ENCODE measurements at regions not wholly inside any gene's neighbourhood (a gene's known extent, or its start where the extent isn't known, plus 50 kb on each side); places are given as distances from the start of the nearest gene placed in this dataset.

DNA sequence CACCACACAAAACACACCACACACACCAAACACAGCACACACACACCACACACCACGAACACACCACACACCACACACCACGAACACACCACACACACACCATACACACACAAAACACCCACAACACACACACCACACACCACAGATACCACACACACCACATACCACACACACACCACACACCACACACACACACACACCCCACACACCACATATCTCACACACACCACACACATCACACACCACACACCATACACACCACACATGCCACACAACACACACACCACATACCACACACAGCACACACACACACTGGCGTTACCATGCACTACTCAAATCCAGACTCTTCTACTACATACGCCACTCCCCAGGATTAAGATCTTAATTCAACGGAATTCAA, 118.9 kb upstream of the THBS2 start:
- Histone ChIP-seq H3K36me3 (ENCODE audit: low read depth, low read length) (no peaks in the 10 kb centered on the region), H3K9me2 (replicated peaks; ENCODE audit: low read length) (no peaks in the 10 kb centered on the region), H3K79me2 (ENCODE audit: low read length) (no peaks in the 10 kb centered on the region), H4K20me1 (ENCODE audit: low read length) (no peaks in the 10 kb centered on the region), H3K9ac (ENCODE audit: low read length) (no peak overlapping the region), H3K4me3 (ENCODE audit: low read length) (no peak overlapping the region), H3F3A (ENCODE audit: low read length, unreplicated experiment) (no peaks in the 10 kb centered on the region), H2AFZ (ENCODE audit: low read length) (no peak overlapping the region), H3K9me3 (ENCODE audit: low read length) (peaks cover 12% of the 10 kb centered on the region), H3K27me3 (ENCODE audit: low read length) (no peaks in the 10 kb centered on the region), H3K4me1 (ENCODE audit: insufficient read depth, low read length) (no peaks in the 10 kb centered on the region), H3K27ac (ENCODE audit: low read length) (no peak overlapping the region), H3K4me2 (ENCODE audit: low read length) (no peak overlapping the region)
- no peak for TF ChIP-seq EZH2phosphoT487 (IDR thresholded peaks at IDR 0.05; ENCODE audit: borderline replicate concordance, low read length)
- no peak for TF ChIP-seq EZH2 (IDR thresholded peaks at IDR 0.05; ENCODE audit: low read length, unreplicated experiment)
- TF ChIP-seq, protein P1, sequence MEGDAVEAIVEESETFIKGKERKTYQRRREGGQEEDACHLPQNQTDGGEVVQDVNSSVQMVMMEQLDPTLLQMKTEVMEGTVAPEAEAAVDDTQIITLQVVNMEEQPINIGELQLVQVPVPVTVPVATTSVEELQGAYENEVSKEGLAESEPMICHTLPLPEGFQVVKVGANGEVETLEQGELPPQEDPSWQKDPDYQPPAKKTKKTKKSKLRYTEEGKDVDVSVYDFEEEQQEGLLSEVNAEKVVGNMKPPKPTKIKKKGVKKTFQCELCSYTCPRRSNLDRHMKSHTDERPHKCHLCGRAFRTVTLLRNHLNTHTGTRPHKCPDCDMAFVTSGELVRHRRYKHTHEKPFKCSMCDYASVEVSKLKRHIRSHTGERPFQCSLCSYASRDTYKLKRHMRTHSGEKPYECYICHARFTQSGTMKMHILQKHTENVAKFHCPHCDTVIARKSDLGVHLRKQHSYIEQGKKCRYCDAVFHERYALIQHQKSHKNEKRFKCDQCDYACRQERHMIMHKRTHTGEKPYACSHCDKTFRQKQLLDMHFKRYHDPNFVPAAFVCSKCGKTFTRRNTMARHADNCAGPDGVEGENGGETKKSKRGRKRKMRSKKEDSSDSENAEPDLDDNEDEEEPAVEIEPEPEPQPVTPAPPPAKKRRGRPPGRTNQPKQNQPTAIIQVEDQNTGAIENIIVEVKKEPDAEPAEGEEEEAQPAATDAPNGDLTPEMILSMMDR (conservative IDR thresholded peaks at IDR 0.05; ENCODE audit: low read depth, low read length), result no peak
- POLR2A ChIA-PET (ENCODE audit: unreplicated experiment), result no interaction called here
- no peak for ATAC-seq
- BruUV-seq (replicated peaks), result no TSS peak
- DNase-seq, result no peak
- intact Hi-C loops (cut with micrococcal nuclease), result no loop called here
- CTCF ChIA-PET, result no interaction called here

DNA sequence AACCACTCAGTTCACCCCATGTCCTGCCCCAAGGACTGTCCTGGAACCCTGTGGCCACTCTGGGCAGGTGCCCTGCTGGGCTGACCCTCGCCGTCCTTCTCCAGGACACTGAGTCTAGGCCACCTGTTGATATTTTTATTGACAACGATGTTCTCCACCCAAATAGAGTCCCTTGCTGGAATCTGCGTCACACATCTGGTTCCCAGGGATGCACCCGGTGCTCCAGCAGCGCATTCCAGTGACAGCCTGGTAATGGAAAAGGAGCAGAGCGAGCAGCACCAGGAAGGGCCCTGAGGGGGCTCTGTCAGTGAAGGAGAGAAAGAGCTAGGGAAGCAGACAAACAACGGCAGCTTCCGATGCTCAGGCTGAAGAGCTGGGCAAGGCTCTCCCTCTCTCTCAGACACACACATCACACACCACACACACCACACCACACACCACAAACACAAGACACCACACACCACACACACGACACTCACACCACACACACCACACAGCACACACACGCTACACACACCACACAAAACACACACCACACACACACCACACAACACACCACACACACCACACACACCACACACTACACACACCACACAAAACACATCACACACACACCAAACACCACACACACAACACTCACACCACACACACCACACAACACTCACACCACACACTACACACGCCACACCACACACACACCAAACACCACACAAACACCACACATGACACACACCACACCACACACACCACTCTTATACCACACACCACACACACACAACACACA, 117.9 kb upstream of the THBS2 start:
- no peak for ATAC-seq
- ChIA-PET CTCF (no interaction called here), POLR2A (ENCODE audit: unreplicated experiment) (no interaction called here)
- TF ChIP-seq, protein P1 (conservative IDR thresholded peaks at IDR 0.05; ENCODE audit: low read depth, low read length), result no peak
- TF ChIP-seq EZH2 (IDR thresholded peaks at IDR 0.05; ENCODE audit: low read length, unreplicated experiment), result no peak
- no peak for TF ChIP-seq EZH2phosphoT487 (IDR thresholded peaks at IDR 0.05; ENCODE audit: borderline replicate concordance, low read length)
- peaks cover 12% of the 10 kb centered on the region for H3K9me3 ChIP-seq (ENCODE audit: low read length)
- H3K4me3 ChIP-seq (ENCODE audit: low read length), result no peak overlapping the region
- no peaks in the 10 kb centered on the region for H4K20me1 ChIP-seq (ENCODE audit: low read length)
- intact Hi-C loops (cut with micrococcal nuclease), result no loop called here
- H3K9ac ChIP-seq (ENCODE audit: low read length), result no peak overlapping the region
- BruUV-seq (replicated peaks), result no TSS peak
- H3K4me1 ChIP-seq (ENCODE audit: insufficient read depth, low read length), result no peaks in the 10 kb centered on the region
- H3K79me2 ChIP-seq (ENCODE audit: low read length), result no peaks in the 10 kb centered on the region
- no peaks in the 10 kb centered on the region for H3K36me3 ChIP-seq (ENCODE audit: low read depth, low read length)
- no peaks in the 10 kb centered on the region for H3F3A ChIP-seq (ENCODE audit: low read length, unreplicated experiment)
- no peak overlapping the region for H2AFZ ChIP-seq (ENCODE audit: low read length)
- DNase-seq, result no peak
- H3K9me2 ChIP-seq (replicated peaks; ENCODE audit: low read length), result no peaks in the 10 kb centered on the region
- H3K4me2 ChIP-seq (ENCODE audit: low read length), result no peak overlapping the region
- H3K27ac ChIP-seq (ENCODE audit: low read length), result no peak overlapping the region
- H3K27me3 ChIP-seq (ENCODE audit: low read length), result no peaks in the 10 kb centered on the region

DNA sequence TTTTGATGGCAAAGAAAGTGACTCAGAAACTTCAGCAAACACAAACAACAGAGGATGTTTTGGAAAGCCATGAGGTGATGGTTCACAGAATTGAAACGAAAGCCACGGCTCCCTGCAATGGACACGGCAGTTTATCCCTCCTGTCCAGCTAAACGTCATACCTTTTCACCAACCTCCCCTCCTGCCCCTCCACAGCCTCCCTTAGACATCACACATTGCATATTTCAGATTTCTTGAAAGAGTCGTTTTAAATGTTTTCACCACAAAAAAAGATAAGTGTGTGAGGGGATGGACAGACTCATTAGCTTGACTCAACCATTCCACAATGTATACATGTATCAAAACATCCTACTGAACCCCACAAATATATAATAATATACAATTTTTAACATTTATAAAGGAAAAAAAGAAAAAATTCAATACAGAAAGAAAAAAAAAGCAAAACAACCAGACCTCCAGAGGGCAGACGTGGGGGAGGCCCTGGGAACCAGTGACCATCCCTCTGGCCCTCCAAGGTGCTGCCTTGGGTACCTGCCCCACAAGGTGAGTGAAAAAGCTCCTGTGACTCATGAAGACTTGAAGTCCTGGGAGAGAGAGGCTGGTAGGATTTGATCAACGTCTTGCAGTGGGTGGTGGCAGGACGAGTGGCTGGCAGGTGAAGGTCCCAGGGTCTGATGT, 117.2 kb upstream of the THBS2 start:
- CTCF ChIA-PET, result no interaction called here

More for the DNA sequence above, 117.2 kb upstream of the THBS2 start:
- POLR2A ChIA-PET (ENCODE audit: unreplicated experiment), result no interaction called here
- Histone ChIP-seq H3K27ac (ENCODE audit: low read length) (no peak overlapping the region), H3K9me3 (ENCODE audit: low read length) (peaks cover 7% of the 10 kb centered on the region), H3K4me3 (ENCODE audit: low read length) (no peak overlapping the region), H3K4me1 (ENCODE audit: insufficient read depth, low read length) (no peaks in the 10 kb centered on the region), H3K36me3 (ENCODE audit: low read depth, low read length) (no peaks in the 10 kb centered on the region), H3K4me2 (ENCODE audit: low read length) (no peak overlapping the region), H2AFZ (ENCODE audit: low read length) (no peak overlapping the region), H3K79me2 (ENCODE audit: low read length) (no peaks in the 10 kb centered on the region), H3F3A (ENCODE audit: low read length, unreplicated experiment) (no peaks in the 10 kb centered on the region), H3K9ac (ENCODE audit: low read length) (no peak overlapping the region), H3K9me2 (replicated peaks; ENCODE audit: low read length) (no peaks in the 10 kb centered on the region), H3K27me3 (ENCODE audit: low read length) (no peaks in the 10 kb centered on the region), H4K20me1 (ENCODE audit: low read length) (no peaks in the 10 kb centered on the region)
- ATAC-seq (no peak), DNase-seq (no peak)
- TF ChIP-seq, protein P1 (conservative IDR thresholded peaks at IDR 0.05; ENCODE audit: low read depth, low read length), result no peak
- BruUV-seq (replicated peaks), result no TSS peak
- intact Hi-C loops (cut with micrococcal nuclease), result no loop called here

Data from PC-3 (cell line).